ENCODE measurements at regions not wholly inside any gene's neighbourhood (a gene's known extent, or its start where the extent isn't known, plus 50 kb on each side); places are given as distances from the start of the nearest gene placed in this dataset.

GRCh38 chr7:344608-344994 lies 54.6 kb downstream of the FOXL3 start:
- TF ChIP-seq CTCF (conservative IDR thresholded peaks at IDR 0.05 in 1 of 2, IDR thresholded peaks at IDR 0.05 in 1 of 2; ENCODE audit: extremely low read depth in 1 of 2, insufficient read depth in 1 of 2, low read depth in 1 of 2, low read length in 2 of 2) (no peak), EZH2 (IDR thresholded peaks at IDR 0.05; ENCODE audit: borderline replicate concordance, low read length) (no peak)

All from mammary epithelial cell (primary cell).